ENCODE measurements at regions not wholly inside any gene's neighbourhood (a gene's known extent, or its start where the extent isn't known, plus 50 kb on each side); places are given as distances from the start of the nearest gene placed in this dataset.

- Histone ChIP-seq H3K27ac (no peak overlapping the region), H3K9me3 (no peaks in the 10 kb centered on the region), H3K27me3 (no peaks in the 10 kb centered on the region), H3K36me3 (no peaks in the 10 kb centered on the region), H3K4me3 (no peak overlapping the region), H3K4me1 (no peaks in the 10 kb centered on the region)
- DNase-seq: no peak
- intact Hi-C loops (cut with DNase I): no loop called here
- TF ChIP-seq, protein P1, sequence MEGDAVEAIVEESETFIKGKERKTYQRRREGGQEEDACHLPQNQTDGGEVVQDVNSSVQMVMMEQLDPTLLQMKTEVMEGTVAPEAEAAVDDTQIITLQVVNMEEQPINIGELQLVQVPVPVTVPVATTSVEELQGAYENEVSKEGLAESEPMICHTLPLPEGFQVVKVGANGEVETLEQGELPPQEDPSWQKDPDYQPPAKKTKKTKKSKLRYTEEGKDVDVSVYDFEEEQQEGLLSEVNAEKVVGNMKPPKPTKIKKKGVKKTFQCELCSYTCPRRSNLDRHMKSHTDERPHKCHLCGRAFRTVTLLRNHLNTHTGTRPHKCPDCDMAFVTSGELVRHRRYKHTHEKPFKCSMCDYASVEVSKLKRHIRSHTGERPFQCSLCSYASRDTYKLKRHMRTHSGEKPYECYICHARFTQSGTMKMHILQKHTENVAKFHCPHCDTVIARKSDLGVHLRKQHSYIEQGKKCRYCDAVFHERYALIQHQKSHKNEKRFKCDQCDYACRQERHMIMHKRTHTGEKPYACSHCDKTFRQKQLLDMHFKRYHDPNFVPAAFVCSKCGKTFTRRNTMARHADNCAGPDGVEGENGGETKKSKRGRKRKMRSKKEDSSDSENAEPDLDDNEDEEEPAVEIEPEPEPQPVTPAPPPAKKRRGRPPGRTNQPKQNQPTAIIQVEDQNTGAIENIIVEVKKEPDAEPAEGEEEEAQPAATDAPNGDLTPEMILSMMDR (IDR thresholded peaks at IDR 0.05): no peak
- TF ChIP-seq POLR2A (IDR thresholded peaks at IDR 0.05): no peak
- 53 to 72% methylated on average over 2 of the region's 2 CpGs for WGBS, 2 donors
Measured at GRCh38 chr10:58451193-58451889, 61.3 kb upstream of the BICC1 start.

GRCh38 chr10:58453105-58453504 is 59.6 kb upstream of the BICC1 start:
- H3K27me3 ChIP-seq: no peaks in the 10 kb centered on the region
- intact Hi-C loops (cut with DNase I): no loop called here
- 27 to 38% methylated on average over 3 of the region's 3 CpGs for WGBS, 2 donors
- no peaks in the 10 kb centered on the region for H3K4me1 ChIP-seq
- DNase-seq: no peak
- H3K36me3 ChIP-seq: no peaks in the 10 kb centered on the region
- H3K9me3 ChIP-seq: no peaks in the 10 kb centered on the region
- H3K4me3 ChIP-seq: no peak overlapping the region
- H3K27ac ChIP-seq: no peak overlapping the region
- TF ChIP-seq, protein P1 (IDR thresholded peaks at IDR 0.05): no peak
- no peak for TF ChIP-seq POLR2A (IDR thresholded peaks at IDR 0.05)

DNA sequence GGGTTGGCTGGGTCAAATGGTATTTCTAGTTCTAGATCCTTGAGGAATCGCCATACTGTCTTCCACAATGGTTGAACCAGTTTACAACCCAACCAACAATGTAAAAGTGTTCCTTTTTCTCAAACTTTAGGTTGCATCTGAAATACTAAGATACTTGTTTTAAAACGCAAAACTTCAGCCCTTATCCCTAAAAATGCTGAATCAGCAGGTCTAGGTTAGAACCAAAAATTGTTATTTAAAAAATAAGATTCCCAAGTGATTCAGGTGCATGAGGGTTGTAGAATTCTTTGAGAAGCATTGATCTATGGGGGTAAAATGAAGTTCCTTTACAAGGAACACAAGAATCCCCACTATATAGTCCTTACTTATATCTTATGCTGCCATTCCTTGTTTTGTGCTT is 56.5 kb upstream of the BICC1 start:
- DNase-seq: no peak
- Histone ChIP-seq H3K27ac (no peak overlapping the region), H3K4me3 (no peak overlapping the region), H3K36me3 (no peaks in the 10 kb centered on the region), H3K27me3 (no peaks in the 10 kb centered on the region), H3K4me1 (no peaks in the 10 kb centered on the region), H3K9me3 (no peaks in the 10 kb centered on the region)
- WGBS, 2 donors: 82 to 84% methylated on average over 2 of the region's 2 CpGs
- TF ChIP-seq POLR2A (IDR thresholded peaks at IDR 0.05): no peak
- intact Hi-C loops (cut with DNase I): no loop called here

DNA sequence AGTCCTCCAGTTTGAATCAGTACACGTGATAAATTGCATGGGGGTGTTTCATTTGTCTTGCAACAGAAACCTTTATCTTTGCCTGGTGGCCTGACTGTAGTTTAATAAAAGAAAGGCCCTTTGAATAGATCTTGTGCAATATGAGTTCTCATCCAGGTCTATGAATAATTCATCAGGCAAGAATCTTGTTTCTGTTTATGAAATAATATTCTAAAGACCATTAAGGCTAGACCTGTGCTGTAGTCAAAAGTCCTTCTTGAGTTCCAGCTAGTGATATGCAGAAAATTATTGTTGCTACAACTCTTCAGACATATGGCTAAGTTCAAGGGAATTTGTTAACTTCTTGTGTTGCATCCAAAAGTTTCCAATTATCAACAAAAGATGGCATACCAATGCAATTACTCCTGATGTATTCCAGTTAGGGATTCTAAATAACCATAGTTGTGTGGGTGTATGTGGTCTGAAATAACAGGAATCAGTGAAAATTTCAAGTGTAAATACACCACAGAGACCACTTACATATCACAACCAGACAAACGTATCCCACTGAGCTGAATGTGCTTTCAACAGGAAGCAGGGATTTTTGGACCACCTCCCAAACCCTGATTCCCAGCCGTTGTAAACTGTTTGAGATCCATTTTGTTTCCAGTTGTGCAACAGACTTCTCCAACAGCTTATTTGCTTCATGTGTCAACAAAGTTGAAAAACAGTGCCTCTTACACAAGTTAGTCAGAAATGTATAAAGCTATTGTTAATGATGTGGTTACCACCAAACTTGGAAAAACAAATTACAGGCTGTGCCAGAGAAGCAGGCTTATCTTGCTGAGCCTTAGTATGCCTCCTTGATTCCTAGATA is 54.7 kb upstream of the BICC1 start:
- no peaks in the 10 kb centered on the region for H3K9me3 ChIP-seq
- 19 to 25% methylated on average over 3 of the region's 3 CpGs for WGBS, 2 donors
- no peaks in the 10 kb centered on the region for H3K4me1 ChIP-seq
- no peak overlapping the region for H3K4me3 ChIP-seq
- no peaks in the 10 kb centered on the region for H3K36me3 ChIP-seq
- no peaks in the 10 kb centered on the region for H3K27me3 ChIP-seq
- no peak for DNase-seq
- TF ChIP-seq POLR2A (IDR thresholded peaks at IDR 0.05): no peak
- H3K27ac ChIP-seq: peak overlapping the region in 2 of 4 donors; percentile 27 to 68
- intact Hi-C loops (cut with DNase I): no loop called here

DNA sequence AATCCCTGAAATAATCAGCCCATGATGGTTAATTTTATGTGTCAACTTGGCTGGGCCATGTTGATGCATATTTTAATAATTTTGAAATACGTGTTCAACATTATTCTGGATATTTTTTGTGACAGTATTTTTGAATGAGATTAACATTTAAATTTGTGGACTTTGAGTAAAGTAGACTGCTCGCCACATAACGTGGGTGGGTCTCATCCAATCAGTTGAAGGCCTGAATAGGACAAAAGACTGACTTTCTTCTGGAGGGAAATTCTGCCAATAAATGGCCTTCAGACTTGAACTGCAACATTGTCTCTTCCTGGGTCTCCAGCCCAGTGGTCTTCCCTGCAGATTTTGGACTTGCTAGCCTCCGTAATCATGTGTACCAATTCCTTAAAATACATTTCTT is 53.6 kb upstream of the BICC1 start:
- no peaks in the 10 kb centered on the region for H3K4me1 ChIP-seq
- DNase-seq: no peak
- no peak overlapping the region for H3K4me3 ChIP-seq
- no peaks in the 10 kb centered on the region for H3K36me3 ChIP-seq
- intact Hi-C loops (cut with DNase I): no loop called here
- H3K27ac ChIP-seq: no peak overlapping the region
- H3K27me3 ChIP-seq: no peaks in the 10 kb centered on the region
- 77 to 79% methylated on average over 4 of the region's 4 CpGs for WGBS, 2 donors
- TF ChIP-seq, protein P1 (IDR thresholded peaks at IDR 0.05): no peak
- no peak for TF ChIP-seq POLR2A (IDR thresholded peaks at IDR 0.05)
- H3K9me3 ChIP-seq: no peaks in the 10 kb centered on the region

GRCh38 chr10:58460157-58460556 is 52.5 kb upstream of the BICC1 start:
- TF ChIP-seq, protein P1 (IDR thresholded peaks at IDR 0.05): no peak
- no peak for TF ChIP-seq POLR2A (IDR thresholded peaks at IDR 0.05)
- Histone ChIP-seq H3K27me3 (no peaks in the 10 kb centered on the region), H3K4me3 (no peak overlapping the region), H3K4me1 (no peaks in the 10 kb centered on the region), H3K36me3 (no peaks in the 10 kb centered on the region), H3K27ac (no peak overlapping the region), H3K9me3 (no peaks in the 10 kb centered on the region)
- intact Hi-C loops (cut with DNase I): no loop called here
- 64 to 86% methylated on average over 1 of the region's 1 CpG for WGBS, 2 donors
- DNase-seq: no peak
